Heart left ventricle (tissue), 16 donors: ENCODE measurements at regions not wholly inside any gene's neighbourhood (a gene's known extent, or its start where the extent isn't known, plus 50 kb on each side); places are given as distances from the start of the nearest gene placed in this dataset.

ENCODE experiments used
- ATAC-seq, 4 donors: fragments of 200-7000 bp; cut with Tn5 transposase; one replicate each; pipeline ENCODE4 v1.9.1; 2020 to 2022; ENCODE audit warnings: moderate library complexity in 4 of 4, mild to moderate bottlenecking in 3 of 4, moderate number of reproducible peaks in 1 of 4
- DNase-seq, 5 donors: peaks; one replicate each; pipeline ENCODE4 v3.0.0-alpha.2; 2020
- H3K27ac ChIP-seq, 12 donors: fragments of 200-600 bp; sonication (generic) in 4 of 12; one replicate each; pipeline versions ENCODE4 v1.5.0 to v1.8.0; 2016 to 2022; ENCODE audit warnings: mild to moderate bottlenecking in 2 of 12
- H3K27me3 ChIP-seq, 9 donors: fragments of 200-600 bp; sonication (generic) in 2 of 9; one replicate each; pipeline versions ENCODE4 v1.5.1 to v1.8.0; 2016 to 2022; ENCODE audit warnings: mild to moderate bottlenecking in 3 of 9
- H3K36me3 ChIP-seq, 9 donors: fragments of 200-600 bp; sonication (generic) in 2 of 9; one replicate each; pipeline versions ENCODE4 v1.5.0 to v1.8.0; 2018 to 2022; ENCODE audit warnings: mild to moderate bottlenecking in 2 of 9
- H3K4me1 ChIP-seq, 12 donors: fragments of 200-600 bp; sonication (generic) in 4 of 12; one replicate each; pipeline versions ENCODE4 v1.5.0 to v1.8.0; 2016 to 2022; ENCODE audit warnings: mild to moderate bottlenecking in 3 of 12
- H3K4me3 ChIP-seq, 12 donors: fragments of 200-600 bp; sonication (generic) in 4 of 12; one replicate each; pipeline versions ENCODE4 v1.5.0 to v1.8.0; 2017 to 2022; ENCODE audit warnings: mild to moderate bottlenecking in 9 of 12, moderate library complexity in 4 of 12
- H3K9me3 ChIP-seq, 12 donors: fragments of 200-600 bp; sonication (generic) in 4 of 12; one replicate each; pipeline versions ENCODE4 v1.5.0 to v1.8.0; 2016 to 2022; ENCODE audit warnings: mild to moderate bottlenecking in 1 of 12
- POLR2A ChIP-seq, 2 donors: fragments of 450-650 bp; IDR thresholded peaks; one replicate each; pipeline ENCODE4 v1.6.1; 2017; ENCODE audit warnings: antibody characterized with exemption in 2 of 2, mild to moderate bottlenecking in 2 of 2, moderate library complexity in 2 of 2
- WGBS, 4 donors: extraction: QIAGEN DNeasy Blood & Tissue Kit in 2 of 4; methylation state at CpG; one replicate each; pipeline versions ENCODE4 v1.1.5 to v1.1.7; 2013 to 2018; 5-methylcytosine and 5-hydroxymethylcytosine counted together
- intact Hi-C, 10 donors: fragments of 100-400 bp; cut with DNase I; formaldehyde crosslinking; loops; one replicate each; pipeline versions ENCODE4 v1.11.1 to v1.14.2; 2022
- TF ChIP-seq, protein P1 (sequence below), 12 donors: fragments of 200-600 bp; sonication (generic) in 4 of 12; IDR thresholded peaks; one replicate each; pipeline versions ENCODE4 v1.5.0 to v1.8.0; 2018 to 2022; ENCODE audit warnings: antibody characterized with exemption in 12 of 12, mild to moderate bottlenecking in 5 of 12
- donor health status: ischemic (EF 13 %, LVEDD 7.1; RV severe dilation, severe dysfunction).
- donor health status: healthy with polysubstance abuse.
- donor health status: DM: no; HTN: yes; CAD: no.
- donor health status: DM: no; HTN: no; CAD: no.
- donor health status: ischemic (EF 25% LVEDD 6.9; RV normal size, moderate dysfunction).
- donor health status: ischemic (EF 25% LVEDD 5.7; RV mildly dilated, moderate dysfunction).
- donor health status: healthy.
- donor health status: DM: yes; HTN: yes; CAD: no.
- donor health status: ischemic (EF 35%, LVEDD 5.7; RV mildly dilated, moderate dysfunction).
- donor health status: nonischemic (EF 11% LVEDD 7.7; RV severe dilation, severe dysfunction).
- donor health status: DM: yes; HTN: yes; CAD: no.
- donor health status: PGD.
- donor health status: ischemic (EF 29% LVEDD 5.4; RV normal size, mild dysfunction).
- donor health status: nonischemic (EF 23%, LVEDD 6.1; RV moderate dilation, normal function).

GRCh38 chr2:128403814-128404708 is 85.4 kb upstream of the HS6ST1 start:
- no peak for TF ChIP-seq POLR2A (IDR thresholded peaks at IDR 0.05)
- TF ChIP-seq, protein P1, sequence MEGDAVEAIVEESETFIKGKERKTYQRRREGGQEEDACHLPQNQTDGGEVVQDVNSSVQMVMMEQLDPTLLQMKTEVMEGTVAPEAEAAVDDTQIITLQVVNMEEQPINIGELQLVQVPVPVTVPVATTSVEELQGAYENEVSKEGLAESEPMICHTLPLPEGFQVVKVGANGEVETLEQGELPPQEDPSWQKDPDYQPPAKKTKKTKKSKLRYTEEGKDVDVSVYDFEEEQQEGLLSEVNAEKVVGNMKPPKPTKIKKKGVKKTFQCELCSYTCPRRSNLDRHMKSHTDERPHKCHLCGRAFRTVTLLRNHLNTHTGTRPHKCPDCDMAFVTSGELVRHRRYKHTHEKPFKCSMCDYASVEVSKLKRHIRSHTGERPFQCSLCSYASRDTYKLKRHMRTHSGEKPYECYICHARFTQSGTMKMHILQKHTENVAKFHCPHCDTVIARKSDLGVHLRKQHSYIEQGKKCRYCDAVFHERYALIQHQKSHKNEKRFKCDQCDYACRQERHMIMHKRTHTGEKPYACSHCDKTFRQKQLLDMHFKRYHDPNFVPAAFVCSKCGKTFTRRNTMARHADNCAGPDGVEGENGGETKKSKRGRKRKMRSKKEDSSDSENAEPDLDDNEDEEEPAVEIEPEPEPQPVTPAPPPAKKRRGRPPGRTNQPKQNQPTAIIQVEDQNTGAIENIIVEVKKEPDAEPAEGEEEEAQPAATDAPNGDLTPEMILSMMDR (IDR thresholded peaks at IDR 0.05): no peak
- no peaks in the 10 kb centered on the region for H3K27me3 ChIP-seq
- WGBS, 4 donors: 89 to 98% (median 93%) methylated on average over 5 of the region's 5 CpGs
- peaks cover 0 to 3% (median 0%) of the 10 kb centered on the region in 12 donors for H3K4me1 ChIP-seq
- DNase-seq (peak in 1 of 5 donors; percentile 4), ATAC-seq (no peak)
- no peaks in the 10 kb centered on the region for H3K36me3 ChIP-seq
- H3K27ac ChIP-seq: no peak overlapping the region
- intact Hi-C loops: no loop called here
- H3K9me3 ChIP-seq: peaks cover 0 to 6% (median 0%) of the 10 kb centered on the region in 12 donors
- H3K4me3 ChIP-seq: no peak overlapping the region

DNA sequence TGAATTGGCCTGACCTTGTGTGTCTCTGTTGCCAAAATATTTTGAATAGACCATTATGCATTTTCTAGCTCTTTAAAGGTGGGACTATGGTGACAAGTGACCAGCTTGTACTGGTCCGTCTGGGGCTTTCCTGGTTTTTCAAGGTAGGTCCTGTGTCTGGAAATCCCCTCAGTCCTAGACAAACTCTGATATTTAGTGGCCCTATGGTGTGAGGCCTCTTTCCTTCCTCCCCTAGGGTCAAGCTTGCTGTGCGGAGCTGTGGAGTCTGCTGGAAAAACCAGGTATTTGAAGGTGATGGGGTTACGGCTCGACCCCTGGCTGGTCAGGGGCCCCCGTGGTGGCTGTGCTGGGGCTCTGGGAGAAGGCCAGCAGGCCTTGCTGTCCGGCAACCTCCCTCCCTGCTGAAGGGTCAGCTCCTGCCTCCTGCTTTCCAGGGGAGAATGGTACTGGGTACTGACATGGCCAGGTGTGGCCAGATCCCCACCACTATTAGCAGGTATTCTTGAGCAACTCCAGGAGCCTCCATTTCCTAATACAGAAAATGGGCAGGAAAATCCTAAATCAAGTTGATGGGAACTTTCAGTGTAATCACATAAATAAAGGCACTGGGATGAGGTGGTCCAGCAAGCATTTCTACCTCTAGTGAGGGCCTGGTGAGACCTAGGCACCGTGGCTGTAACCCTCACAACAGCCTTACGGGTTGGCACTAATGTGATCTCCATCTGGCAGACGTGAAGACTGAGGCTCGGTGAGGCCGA is 86.2 kb upstream of the HS6ST1 start:
- DNase-seq: peak in 1 of 5 donors; percentile 6
- H3K27ac ChIP-seq: no peak overlapping the region
- no peaks in the 10 kb centered on the region for H3K36me3 ChIP-seq
- H3K27me3 ChIP-seq: no peaks in the 10 kb centered on the region
- peaks cover 0 to 3% (median 0%) of the 10 kb centered on the region in 12 donors for H3K4me1 ChIP-seq
- H3K9me3 ChIP-seq: peaks cover 0 to 6% (median 0%) of the 10 kb centered on the region in 12 donors
- 69 to 91% (median 83%) methylated on average over 7 to 11 of the region's 11 CpGs for WGBS, 4 donors
- no peak overlapping the region for H3K4me3 ChIP-seq
- no peak for TF ChIP-seq POLR2A (IDR thresholded peaks at IDR 0.05)
- TF ChIP-seq, protein P1 (IDR thresholded peaks at IDR 0.05): no peak
- no peak for ATAC-seq
- intact Hi-C loops: no loop called here

DNA sequence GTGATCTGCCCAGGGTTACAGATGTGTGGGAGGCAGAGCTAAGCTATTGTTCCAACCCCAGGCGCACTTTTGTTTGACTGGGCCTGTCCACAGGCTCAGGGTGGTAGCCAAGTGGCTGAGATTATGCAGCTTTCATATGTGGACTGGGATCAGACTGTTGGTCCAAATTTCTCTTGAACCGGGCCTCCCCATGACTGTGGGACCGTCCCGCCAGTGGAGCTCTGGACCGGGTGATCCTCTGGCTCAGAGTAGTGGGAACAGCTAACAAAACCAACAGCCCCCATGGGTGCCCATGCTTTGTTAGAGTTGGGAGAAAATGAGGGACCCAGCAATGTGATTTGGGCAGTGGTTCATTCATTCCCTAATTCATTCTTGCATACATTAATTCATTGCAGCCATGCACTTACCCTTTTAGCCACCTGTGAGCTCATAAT is 86.8 kb upstream of the HS6ST1 start:
- Histone ChIP-seq H3K4me1 (peaks cover 0 to 3% (median 0%) of the 10 kb centered on the region in 12 donors), H3K27ac (no peak overlapping the region), H3K4me3 (no peak overlapping the region), H3K9me3 (peaks cover 0 to 6% (median 0%) of the 10 kb centered on the region in 12 donors), H3K36me3 (no peaks in the 10 kb centered on the region), H3K27me3 (no peaks in the 10 kb centered on the region)
- intact Hi-C loops: no loop called here
- TF ChIP-seq, protein P1 (IDR thresholded peaks at IDR 0.05): no peak
- no peak for TF ChIP-seq POLR2A (IDR thresholded peaks at IDR 0.05)
- DNase-seq: peak in 1 of 5 donors; percentile 9
- 72 to 87% (median 72%) methylated on average over 5 of the region's 5 CpGs for WGBS, 4 donors
- no peak for ATAC-seq
